ENCODE measurements at regions not wholly inside any gene's neighbourhood (a gene's known extent, or its start where the extent isn't known, plus 50 kb on each side); places are given as distances from the start of the nearest gene placed in this dataset.

- no peak overlapping the region for H3K27ac Mint-ChIP-seq (ENCODE audit: unreplicated experiment)
- H3K27me3 Mint-ChIP-seq (ENCODE audit: low read depth): no peaks in the 10 kb centered on the region
- H3K4me3 Mint-ChIP-seq (ENCODE audit: unreplicated experiment): no peak overlapping the region
- no peak for TF ChIP-seq CTCF (IDR thresholded peaks at IDR 0.05)
- no peak for DNase-seq (ENCODE audit: low spot score)
- no peaks in the 10 kb centered on the region for H3K4me1 Mint-ChIP-seq (ENCODE audit: low read depth)
- H3K36me3 Mint-ChIP-seq (ENCODE audit: low read depth): no peaks in the 10 kb centered on the region
- H3K9me3 Mint-ChIP-seq (ENCODE audit: low read depth): peaks cover 32% of the 10 kb centered on the region
Measured at GRCh38 chr5:6885581-6885980, 172.3 kb downstream of the TENT4A start.

- no peak overlapping the region for H3K4me3 Mint-ChIP-seq (ENCODE audit: unreplicated experiment)
- H3K9me3 Mint-ChIP-seq (ENCODE audit: low read depth): peaks cover 38% of the 10 kb centered on the region
- no peaks in the 10 kb centered on the region for H3K27me3 Mint-ChIP-seq (ENCODE audit: low read depth)
- H3K4me1 Mint-ChIP-seq (ENCODE audit: low read depth): no peaks in the 10 kb centered on the region
- no peak for TF ChIP-seq CTCF (IDR thresholded peaks at IDR 0.05)
- H3K27ac Mint-ChIP-seq (ENCODE audit: unreplicated experiment): no peak overlapping the region
- no peak for DNase-seq (ENCODE audit: low spot score)
- H3K36me3 Mint-ChIP-seq (ENCODE audit: low read depth): no peaks in the 10 kb centered on the region
Measured at GRCh38 chr5:6886866-6887265, 173.6 kb downstream of the TENT4A start.

GRCh38 chr5:6889030-6889429 is 175.8 kb downstream of the TENT4A start:
- no peak for TF ChIP-seq CTCF (IDR thresholded peaks at IDR 0.05)
- H3K4me1 Mint-ChIP-seq (ENCODE audit: low read depth): no peaks in the 10 kb centered on the region
- no peak for DNase-seq (ENCODE audit: low spot score)
- peaks cover 41% of the 10 kb centered on the region for H3K9me3 Mint-ChIP-seq (ENCODE audit: low read depth)
- H3K4me3 Mint-ChIP-seq (ENCODE audit: unreplicated experiment): no peak overlapping the region
- H3K36me3 Mint-ChIP-seq (ENCODE audit: low read depth): no peaks in the 10 kb centered on the region
- H3K27me3 Mint-ChIP-seq (ENCODE audit: low read depth): no peaks in the 10 kb centered on the region
- H3K27ac Mint-ChIP-seq (ENCODE audit: unreplicated experiment): no peak overlapping the region

- TF ChIP-seq CTCF (IDR thresholded peaks at IDR 0.05): no peak
Measured at GRCh38 chr5:6899221-6899620, 186.0 kb downstream of the TENT4A start.

GRCh38 chr5:6900247-6901227 is 187.3 kb downstream of the TENT4A start:
- Mint-ChIP-seq H3K27ac (ENCODE audit: unreplicated experiment) (no peak overlapping the region), H3K36me3 (ENCODE audit: low read depth) (no peaks in the 10 kb centered on the region), H3K27me3 (ENCODE audit: low read depth) (peaks cover 2% of the 10 kb centered on the region), H3K4me3 (ENCODE audit: unreplicated experiment) (no peak overlapping the region), H3K4me1 (ENCODE audit: low read depth) (no peaks in the 10 kb centered on the region), H3K9me3 (ENCODE audit: low read depth) (peaks cover 29% of the 10 kb centered on the region)
- DNase-seq (ENCODE audit: low spot score): no peak
- TF ChIP-seq CTCF (IDR thresholded peaks at IDR 0.05): no peak

More at GRCh38 chr5:6899221-6899620, 186.0 kb downstream of the TENT4A start:
- no peak for DNase-seq (ENCODE audit: low spot score)
- Mint-ChIP-seq H3K4me1 (ENCODE audit: low read depth) (no peaks in the 10 kb centered on the region), H3K36me3 (ENCODE audit: low read depth) (no peaks in the 10 kb centered on the region), H3K9me3 (ENCODE audit: low read depth) (peaks cover 28% of the 10 kb centered on the region), H3K4me3 (ENCODE audit: unreplicated experiment) (no peak overlapping the region), H3K27me3 (ENCODE audit: low read depth) (peaks cover 2% of the 10 kb centered on the region), H3K27ac (ENCODE audit: unreplicated experiment) (no peak overlapping the region)
